Heart left ventricle (tissue), 13 donors: ENCODE measurements at regions not wholly inside any gene's neighbourhood (a gene's known extent, or its start where the extent isn't known, plus 50 kb on each side); places are given as distances from the start of the nearest gene placed in this dataset.

Experiments used
- POLR2A ChIP-seq, 2 donors: fragments of 450-650 bp; IDR thresholded peaks; one replicate each; pipeline ENCODE4 v1.6.1; 2017; ENCODE audit warnings: antibody characterized with exemption in 2 of 2, mild to moderate bottlenecking in 2 of 2, moderate library complexity in 2 of 2
- TF ChIP-seq, protein P1 (sequence below), 12 donors: fragments of 200-600 bp; sonication (generic) in 4 of 12; IDR thresholded peaks; one replicate each; pipeline versions ENCODE4 v1.5.0 to v1.8.0; 2018 to 2022; ENCODE audit warnings: antibody characterized with exemption in 12 of 12, mild to moderate bottlenecking in 5 of 12
- donor health status: ischemic (EF 13 %, LVEDD 7.1; RV severe dilation, severe dysfunction).
- donor health status: DM: no; HTN: yes; CAD: no.
- donor health status: DM: no; HTN: no; CAD: no.
- donor health status: ischemic (EF 25% LVEDD 6.9; RV normal size, moderate dysfunction).
- donor health status: ischemic (EF 25% LVEDD 5.7; RV mildly dilated, moderate dysfunction).
- donor health status: ischemic (EF 35%, LVEDD 5.7; RV mildly dilated, moderate dysfunction).
- donor health status: nonischemic (EF 11% LVEDD 7.7; RV severe dilation, severe dysfunction).
- donor health status: DM: yes; HTN: yes; CAD: no.
- donor health status: PGD.
- donor health status: ischemic (EF 29% LVEDD 5.4; RV normal size, mild dysfunction).
- donor health status: nonischemic (EF 23%, LVEDD 6.1; RV moderate dilation, normal function).

DNA sequence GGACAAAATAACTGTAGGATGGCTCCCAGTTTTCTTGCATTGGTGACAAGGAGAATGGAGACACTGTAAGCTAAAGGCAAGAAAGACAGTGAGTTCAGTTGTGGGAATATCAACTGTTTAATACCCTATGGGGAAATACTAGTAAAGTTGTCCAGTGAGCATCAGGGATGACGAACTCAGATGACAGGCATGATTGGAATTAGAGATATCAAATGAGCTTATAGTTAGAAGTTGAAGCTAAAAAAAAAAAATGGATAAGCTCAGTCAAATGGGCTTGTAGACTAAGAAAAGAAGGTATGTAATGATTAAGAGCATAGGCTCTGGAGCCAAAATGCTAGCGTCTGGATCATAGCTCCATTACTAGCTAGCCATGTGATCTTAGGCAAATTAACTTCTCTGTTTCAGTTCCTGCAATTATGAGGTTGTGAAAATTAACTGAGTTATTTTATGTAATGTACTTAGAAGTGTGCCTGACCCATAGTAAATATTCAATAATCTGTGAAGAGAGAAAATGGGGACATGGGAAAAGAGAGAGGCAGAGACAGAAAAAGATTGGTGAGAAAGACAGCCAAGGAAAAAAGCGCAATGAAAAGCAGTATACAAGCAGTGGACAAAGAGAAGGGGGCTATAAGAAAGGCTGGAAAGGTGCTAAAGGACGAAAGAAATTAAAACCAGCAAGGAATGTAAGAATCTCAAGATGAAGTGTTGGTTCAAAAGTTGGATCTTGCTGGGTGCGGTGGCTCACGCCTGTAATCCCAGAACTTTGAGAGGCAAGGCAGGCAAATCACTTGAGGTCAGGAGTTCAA lies 95.7 kb upstream of the SLC39A10 start:
- TF ChIP-seq, protein P1, sequence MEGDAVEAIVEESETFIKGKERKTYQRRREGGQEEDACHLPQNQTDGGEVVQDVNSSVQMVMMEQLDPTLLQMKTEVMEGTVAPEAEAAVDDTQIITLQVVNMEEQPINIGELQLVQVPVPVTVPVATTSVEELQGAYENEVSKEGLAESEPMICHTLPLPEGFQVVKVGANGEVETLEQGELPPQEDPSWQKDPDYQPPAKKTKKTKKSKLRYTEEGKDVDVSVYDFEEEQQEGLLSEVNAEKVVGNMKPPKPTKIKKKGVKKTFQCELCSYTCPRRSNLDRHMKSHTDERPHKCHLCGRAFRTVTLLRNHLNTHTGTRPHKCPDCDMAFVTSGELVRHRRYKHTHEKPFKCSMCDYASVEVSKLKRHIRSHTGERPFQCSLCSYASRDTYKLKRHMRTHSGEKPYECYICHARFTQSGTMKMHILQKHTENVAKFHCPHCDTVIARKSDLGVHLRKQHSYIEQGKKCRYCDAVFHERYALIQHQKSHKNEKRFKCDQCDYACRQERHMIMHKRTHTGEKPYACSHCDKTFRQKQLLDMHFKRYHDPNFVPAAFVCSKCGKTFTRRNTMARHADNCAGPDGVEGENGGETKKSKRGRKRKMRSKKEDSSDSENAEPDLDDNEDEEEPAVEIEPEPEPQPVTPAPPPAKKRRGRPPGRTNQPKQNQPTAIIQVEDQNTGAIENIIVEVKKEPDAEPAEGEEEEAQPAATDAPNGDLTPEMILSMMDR (IDR thresholded peaks at IDR 0.05) = no peak
- TF ChIP-seq POLR2A (IDR thresholded peaks at IDR 0.05) = no peak
